Tibial artery (tissue), 4 donors: ENCODE measurements at regions not wholly inside any gene's neighbourhood (a gene's known extent, or its start where the extent isn't known, plus 50 kb on each side); places are given as distances from the start of the nearest gene placed in this dataset.

Experiments
- DNase-seq, 2 donors: peaks; one replicate each; pipeline ENCODE4 v3.0.0-alpha.2; 2019
- H3K27ac ChIP-seq, 2 donors: fragments of 200-600 bp; sonication (generic) in 1 of 2; 1 replicate in 1 of 2; 2 replicates in 1 of 2; pipeline ENCODE4 v1.5.1; 2018 to 2019; ENCODE audit warnings: mild to moderate bottlenecking in 1 of 2
- H3K27me3 ChIP-seq, 2 donors: fragments of 200-600 bp; sonication (generic) in 1 of 2; one replicate each; pipeline versions ENCODE4 v1.5.1 to v1.6.0; 2016 to 2019
- H3K36me3 ChIP-seq, 3 donors: fragments of 200-600 bp; sonication (generic) in 2 of 3; one replicate each; pipeline ENCODE4 v1.5.1; 2016 to 2019; ENCODE audit warnings: mild to moderate bottlenecking in 2 of 3
- H3K4me1 ChIP-seq, 4 donors: fragments of 200-600 bp; sonication (generic) in 2 of 4; 1 replicate in 3 of 4; 2 replicates in 1 of 4; pipeline ENCODE4 v1.5.1; 2016 to 2019
- H3K4me3 ChIP-seq, 2 donors: fragments of 200-600 bp; sonication (generic) in 1 of 2; 1 replicate in 1 of 2; 2 replicates in 1 of 2; pipeline ENCODE4 v1.5.1; 2018 to 2019; ENCODE audit warnings: mild to moderate bottlenecking in 2 of 2
- H3K9me3 ChIP-seq, 3 donors: fragments of 200-600 bp; sonication (generic) in 1 of 3; one replicate each; pipeline ENCODE4 v1.5.1; 2016 to 2019
- CTCF ChIP-seq, 2 experiments: fragments of 200-600 bp in 1 of 2; fragments of 450-650 bp in 1 of 2; IDR thresholded peaks; one replicate each; pipeline ENCODE4 v1.5.1; 2017 to 2019; ENCODE audit warnings: antibody characterized with exemption in 2 of 2, mild to moderate bottlenecking in 1 of 2, moderate library complexity in 1 of 2
- intact Hi-C: fragments of 100-400 bp; cut with DNase I; formaldehyde crosslinking; loops from one replicate; pipeline ENCODE4 v1.15.0; 2023; ENCODE audit warnings: low total_unique reads

- TF ChIP-seq CTCF (IDR thresholded peaks at IDR 0.05), result no peak
- no peaks in the 10 kb centered on the region for H3K9me3 ChIP-seq
- no peaks in the 10 kb centered on the region for H3K4me1 ChIP-seq
- intact Hi-C loops, result no loop called here
- no peak overlapping the region for H3K27ac ChIP-seq
- H3K4me3 ChIP-seq, result no peak overlapping the region
- H3K36me3 ChIP-seq, result no peaks in the 10 kb centered on the region
- H3K27me3 ChIP-seq, result no peaks in the 10 kb centered on the region
- DNase-seq, result no peak
These were observed 327.1 kb upstream of the DDI1 start for GRCh38 chr11:103709371-103709770.

- no peak for DNase-seq
- Histone ChIP-seq H3K27ac (no peak overlapping the region), H3K9me3 (no peaks in the 10 kb centered on the region), H3K36me3 (no peaks in the 10 kb centered on the region), H3K4me3 (no peak overlapping the region), H3K27me3 (no peaks in the 10 kb centered on the region), H3K4me1 (no peaks in the 10 kb centered on the region)
- TF ChIP-seq CTCF (IDR thresholded peaks at IDR 0.05), result no peak
- intact Hi-C loops, result no loop called here
These were observed 322.2 kb upstream of the DDI1 start for GRCh38 chr11:103714246-103714645.

GRCh38 chr11:103716363-103716762 is 320.1 kb upstream of the DDI1 start:
- no peaks in the 10 kb centered on the region for H3K9me3 ChIP-seq
- no peak for DNase-seq
- intact Hi-C loops, result no loop called here

GRCh38 chr11:103727262-103727661 is 309.2 kb upstream of the DDI1 start:
- H3K27ac ChIP-seq, result no peak overlapping the region
- no peaks in the 10 kb centered on the region for H3K9me3 ChIP-seq
- H3K4me3 ChIP-seq, result no peak overlapping the region
- no peaks in the 10 kb centered on the region for H3K36me3 ChIP-seq
- no peak for DNase-seq
- intact Hi-C loops, result no loop called here
- TF ChIP-seq CTCF (IDR thresholded peaks at IDR 0.05), result no peak
- H3K4me1 ChIP-seq, result peaks cover 0 to 4% (median 0%) of the 10 kb centered on the region in 4 donors
- H3K27me3 ChIP-seq, result no peaks in the 10 kb centered on the region

More at GRCh38 chr11:103716363-103716762, 320.1 kb upstream of the DDI1 start:
- Histone ChIP-seq H3K4me3 (no peak overlapping the region), H3K36me3 (no peaks in the 10 kb centered on the region), H3K27me3 (no peaks in the 10 kb centered on the region), H3K4me1 (no peaks in the 10 kb centered on the region), H3K27ac (no peak overlapping the region)
- TF ChIP-seq CTCF (IDR thresholded peaks at IDR 0.05), result no peak

- H3K4me3 ChIP-seq, result no peak overlapping the region
- no peak for DNase-seq
- H3K27me3 ChIP-seq, result no peaks in the 10 kb centered on the region
- no peaks in the 10 kb centered on the region for H3K36me3 ChIP-seq
- H3K27ac ChIP-seq, result no peak overlapping the region
- no peak for TF ChIP-seq CTCF (IDR thresholded peaks at IDR 0.05)
- peaks cover 0 to 4% (median 0%) of the 10 kb centered on the region in 4 donors for H3K4me1 ChIP-seq
- no peaks in the 10 kb centered on the region for H3K9me3 ChIP-seq
- intact Hi-C loops, result loop anchor here (10.0 kb wide), 1 partner anchor 55 kb away; no protein-coding TSS in a partner anchor
These were observed 306.8 kb upstream of the DDI1 start for GRCh38 chr11:103729617-103730016.
